Heart right ventricle (tissue), 16 donors: ENCODE measurements at regions not wholly inside any gene's neighbourhood (a gene's known extent, or its start where the extent isn't known, plus 50 kb on each side); places are given as distances from the start of the nearest gene placed in this dataset.

Source experiments
- ATAC-seq, 8 donors: fragments of 200-7000 bp; cut with Tn5 transposase; one replicate each; pipeline ENCODE4 v1.9.1; 2020; ENCODE audit warnings: mild to moderate bottlenecking in 8 of 8, moderate library complexity in 8 of 8, moderate number of reproducible peaks in 1 of 8
- DNase-seq, 2 donors: peaks; one replicate each; pipeline ENCODE4 v3.0.0-alpha.2; 2020
- H3K27ac ChIP-seq, 10 donors: fragments of 200-600 bp; sonication (generic) in 2 of 10; one replicate each; pipeline versions ENCODE4 v1.5.0 to v1.8.0; 2020 to 2022; ENCODE audit warnings: mild to moderate bottlenecking in 3 of 10
- H3K27me3 ChIP-seq, 7 donors: fragments of 200-600 bp; one replicate each; pipeline ENCODE4 v1.8.0; 2021 to 2022; ENCODE audit warnings: mild to moderate bottlenecking in 2 of 7
- H3K36me3 ChIP-seq, 9 donors: fragments of 200-600 bp; sonication (generic) in 1 of 9; one replicate each; pipeline versions ENCODE4 v1.5.0 to v1.8.0; 2020 to 2022; ENCODE audit warnings: mild to moderate bottlenecking in 2 of 9
- H3K4me1 ChIP-seq, 9 donors: fragments of 200-600 bp; sonication (generic) in 1 of 9; one replicate each; pipeline versions ENCODE4 v1.5.0 to v1.8.0; 2020 to 2022; ENCODE audit warnings: mild to moderate bottlenecking in 4 of 9
- H3K4me3 ChIP-seq, 10 donors: fragments of 200-600 bp; sonication (generic) in 2 of 10; one replicate each; pipeline versions ENCODE4 v1.5.0 to v1.8.0; 2020 to 2022; ENCODE audit warnings: mild to moderate bottlenecking in 7 of 10, moderate library complexity in 2 of 10
- H3K9me3 ChIP-seq, 11 donors: fragments of 200-600 bp in 10 of 11; sonication (generic) in 2 of 11; one replicate each; pipeline versions ENCODE4 v1.5.0 to v1.8.0; 2013 to 2022; ENCODE audit warnings: mild to moderate bottlenecking in 2 of 11, control low read depth in 1 of 11, moderate library complexity in 1 of 11
- WGBS, 2 donors: extraction: QIAGEN DNeasy Blood & Tissue Kit; methylation state at CpG; one replicate each; pipeline ENCODE4 v1.1.7; 2013; ENCODE audit warnings: inconsistent platforms in 1 of 2; 5-methylcytosine and 5-hydroxymethylcytosine counted together
- intact Hi-C, 10 donors: fragments of 100-400 bp; cut with DNase I; formaldehyde crosslinking; loops; one replicate each; pipeline versions ENCODE4 v1.11.1 to v1.14.2; 2022
- TF ChIP-seq, protein P1 (sequence below), 9 donors: fragments of 200-600 bp; sonication (generic) in 2 of 9; IDR thresholded peaks; one replicate each; pipeline versions ENCODE4 v1.5.0 to v1.8.0; 2021 to 2022; ENCODE audit warnings: antibody characterized with exemption in 9 of 9, mild to moderate bottlenecking in 5 of 9, moderate library complexity in 1 of 9
- donor health status: Arrhythmogenic right ventricular cardiomyopathy.
- donor health status: ischemic (EF 13 %, LVEDD 7.1; RV severe dilation, severe dysfunction).
- donor health status: healthy with polysubstance abuse.
- donor health status: DM: no; HTN: yes; CAD: no.
- donor health status: DM: no; HTN: no; CAD: no.
- donor health status: ischemic (EF 25% LVEDD 6.9; RV normal size, moderate dysfunction).
- donor health status: ischemic (EF 25% LVEDD 5.7; RV mildly dilated, moderate dysfunction).
- donor health status: healthy.
- donor health status: DM: yes; HTN: yes; CAD: no.
- donor health status: Ischemic cardiomyopathy.
- donor health status: ischemic (EF 35%, LVEDD 5.7; RV mildly dilated, moderate dysfunction).
- donor health status: nonischemic (EF 11% LVEDD 7.7; RV severe dilation, severe dysfunction).
- donor health status: DM: yes; HTN: yes; CAD: no.
- donor health status: PGD.
- donor health status: ischemic (EF 29% LVEDD 5.4; RV normal size, mild dysfunction).
- donor health status: nonischemic (EF 23%, LVEDD 6.1; RV moderate dilation, normal function).

- H3K4me3 ChIP-seq, result no peak overlapping the region
- 42 to 48% methylated on average over 4 of the region's 4 CpGs for WGBS, 2 donors
- H3K27ac ChIP-seq, result no peak overlapping the region
- H3K36me3 ChIP-seq, result no peaks in the 10 kb centered on the region
- H3K27me3 ChIP-seq, result no peaks in the 10 kb centered on the region
- intact Hi-C loops, result no loop called here
- no peak for ATAC-seq
- no peaks in the 10 kb centered on the region for H3K4me1 ChIP-seq
- DNase-seq, result no peak
- H3K9me3 ChIP-seq, result peaks cover 0 to 13% (median 4%) of the 10 kb centered on the region in 11 donors
- TF ChIP-seq, protein P1, sequence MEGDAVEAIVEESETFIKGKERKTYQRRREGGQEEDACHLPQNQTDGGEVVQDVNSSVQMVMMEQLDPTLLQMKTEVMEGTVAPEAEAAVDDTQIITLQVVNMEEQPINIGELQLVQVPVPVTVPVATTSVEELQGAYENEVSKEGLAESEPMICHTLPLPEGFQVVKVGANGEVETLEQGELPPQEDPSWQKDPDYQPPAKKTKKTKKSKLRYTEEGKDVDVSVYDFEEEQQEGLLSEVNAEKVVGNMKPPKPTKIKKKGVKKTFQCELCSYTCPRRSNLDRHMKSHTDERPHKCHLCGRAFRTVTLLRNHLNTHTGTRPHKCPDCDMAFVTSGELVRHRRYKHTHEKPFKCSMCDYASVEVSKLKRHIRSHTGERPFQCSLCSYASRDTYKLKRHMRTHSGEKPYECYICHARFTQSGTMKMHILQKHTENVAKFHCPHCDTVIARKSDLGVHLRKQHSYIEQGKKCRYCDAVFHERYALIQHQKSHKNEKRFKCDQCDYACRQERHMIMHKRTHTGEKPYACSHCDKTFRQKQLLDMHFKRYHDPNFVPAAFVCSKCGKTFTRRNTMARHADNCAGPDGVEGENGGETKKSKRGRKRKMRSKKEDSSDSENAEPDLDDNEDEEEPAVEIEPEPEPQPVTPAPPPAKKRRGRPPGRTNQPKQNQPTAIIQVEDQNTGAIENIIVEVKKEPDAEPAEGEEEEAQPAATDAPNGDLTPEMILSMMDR (IDR thresholded peaks at IDR 0.05), result no peak
These were observed 314.4 kb downstream of the GALC start for GRCh38 chr14:87678624-87679023.

DNA sequence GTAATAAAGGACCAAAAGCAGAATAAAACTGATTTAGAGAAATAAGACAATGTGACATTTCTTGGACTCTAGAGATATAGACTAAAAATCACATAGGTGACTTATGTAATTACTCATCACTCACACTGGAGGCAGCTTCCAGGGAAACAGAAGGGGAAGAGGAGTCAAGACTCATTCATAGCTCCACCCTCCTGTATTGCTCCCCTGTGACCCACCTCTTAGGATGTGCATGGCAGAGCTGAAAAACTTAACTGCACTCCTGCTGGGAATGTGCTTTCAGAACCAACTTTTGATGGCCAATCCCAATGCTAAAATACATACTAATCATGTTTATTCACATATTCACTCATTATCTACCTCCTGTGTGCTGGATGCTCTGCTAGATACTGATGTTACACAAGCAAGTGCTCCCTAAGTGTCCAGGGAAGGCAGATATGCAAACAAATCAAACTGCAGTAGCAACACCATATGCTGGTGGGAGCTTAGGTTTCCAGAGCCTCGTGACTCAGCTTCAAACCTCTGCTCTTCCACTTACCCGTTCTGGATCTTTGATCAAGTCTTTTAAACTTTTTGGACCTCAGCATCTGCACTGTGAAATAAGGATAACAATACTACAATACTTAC is 316.1 kb downstream of the GALC start:
- TF ChIP-seq, protein P1 (IDR thresholded peaks at IDR 0.05), result no peak
- intact Hi-C loops, result no loop called here
- H3K27me3 ChIP-seq, result no peaks in the 10 kb centered on the region
- ATAC-seq (no peak), DNase-seq (no peak)
- H3K9me3 ChIP-seq, result no peaks in the 10 kb centered on the region
- no peaks in the 10 kb centered on the region for H3K4me1 ChIP-seq
- H3K4me3 ChIP-seq, result no peak overlapping the region
- no peak overlapping the region for H3K27ac ChIP-seq
- 75 to 79% methylated on average over 2 of the region's 2 CpGs for WGBS, 2 donors
- H3K36me3 ChIP-seq, result no peaks in the 10 kb centered on the region

DNA sequence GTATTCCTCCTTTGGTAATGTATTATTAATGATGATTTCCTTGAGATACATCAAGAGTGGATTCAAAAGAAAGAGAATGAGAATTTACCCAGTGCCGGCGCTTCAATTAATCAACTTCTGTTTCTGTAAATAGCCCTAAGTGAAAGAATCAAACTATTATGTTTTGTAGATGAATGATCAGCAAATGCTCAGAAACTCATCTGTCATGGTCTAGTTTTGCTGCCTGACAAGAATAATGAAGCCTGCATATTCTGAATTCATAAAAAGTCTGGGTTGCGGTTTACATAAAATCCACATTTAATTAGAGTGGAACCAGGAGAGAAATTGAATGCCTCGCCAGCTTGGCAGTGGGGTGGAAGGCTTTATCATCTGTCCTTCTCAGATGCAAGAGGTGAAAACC is 325.3 kb downstream of the GALC start:
- intact Hi-C loops, result no loop called here
- 81 to 83% methylated on average over 4 of the region's 4 CpGs for WGBS, 2 donors
- Histone ChIP-seq H3K27ac (no peak overlapping the region), H3K4me3 (no peak overlapping the region), H3K4me1 (no peaks in the 10 kb centered on the region), H3K9me3 (peaks cover 0 to 6% (median 0%) of the 10 kb centered on the region in 11 donors), H3K36me3 (no peaks in the 10 kb centered on the region), H3K27me3 (no peaks in the 10 kb centered on the region)
- no peak for DNase-seq
- ATAC-seq, result no peak
- TF ChIP-seq, protein P1 (IDR thresholded peaks at IDR 0.05), result no peak

DNA sequence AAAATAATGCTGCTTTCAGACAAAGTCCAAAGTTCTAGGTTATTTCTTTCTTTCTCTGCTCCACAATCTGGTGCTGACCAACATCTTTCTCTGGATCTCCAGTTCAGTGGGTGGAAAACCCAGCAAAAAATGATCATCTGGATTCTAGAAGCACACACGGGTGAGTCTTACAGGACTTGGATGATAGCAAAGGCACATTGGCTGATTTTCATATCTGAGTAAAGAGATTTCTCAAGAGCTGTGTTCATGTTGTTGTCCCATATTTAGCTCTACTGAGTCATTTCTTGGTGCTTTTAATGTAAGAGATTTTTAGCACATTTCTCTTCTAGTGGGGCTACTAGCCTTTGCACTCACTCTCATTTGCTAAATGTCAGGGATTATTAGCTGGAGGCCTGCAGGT is 336.7 kb downstream of the GALC start:
- no peak overlapping the region for H3K27ac ChIP-seq
- no peaks in the 10 kb centered on the region for H3K27me3 ChIP-seq
- H3K4me1 ChIP-seq, result no peaks in the 10 kb centered on the region
- H3K36me3 ChIP-seq, result no peaks in the 10 kb centered on the region
- intact Hi-C loops, result no loop called here
- WGBS, 2 donors, result 51 to 55% methylated on average over 1 of the region's 1 CpG
- H3K4me3 ChIP-seq, result no peak overlapping the region
- H3K9me3 ChIP-seq, result peaks cover 0 to 16% (median 0%) of the 10 kb centered on the region in 11 donors
- DNase-seq, result no peak
- ATAC-seq, result peak in 1 of 8 donors; percentile 29
- TF ChIP-seq, protein P1 (IDR thresholded peaks at IDR 0.05), result no peak
